Amygdala (tissue), 56 donors: ENCODE measurements at regions not wholly inside any gene's neighbourhood (a gene's known extent, or its start where the extent isn't known, plus 50 kb on each side); places are given as distances from the start of the nearest gene placed in this dataset.
"Not testable (repeated sequence)": the region's sequence is repeated elsewhere in the genome, so short reads cannot be mapped to it uniquely, and the experiment has no call there.

Source experiments
- DNase-seq, 56 donors: peaks; one replicate each; lab custom pipeline; 2025; lab: John Stamatoyannopoulos, UW

DNA sequence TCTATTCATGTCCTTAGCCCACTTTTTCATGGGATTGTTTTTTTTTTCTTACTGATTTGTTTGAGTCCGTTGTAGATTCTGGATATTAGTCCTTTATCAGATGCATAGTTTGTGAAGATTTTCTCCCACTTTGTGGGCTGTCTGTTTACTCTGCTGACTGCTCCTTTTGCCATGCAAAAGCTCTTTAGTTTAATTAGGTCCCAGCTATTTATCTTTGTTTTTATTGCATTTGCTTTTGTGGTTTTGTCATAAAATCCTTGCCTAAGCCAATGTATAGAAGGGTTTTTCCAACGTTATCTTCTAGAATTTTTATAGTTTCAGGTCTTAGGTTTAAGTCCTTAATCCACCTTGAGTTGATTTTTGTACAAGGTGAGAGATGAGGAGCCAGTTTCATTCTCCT is 358.9 kb downstream of the ADAMTS20 start:
- not testable (repeated sequence) for DNase-seq

DNA sequence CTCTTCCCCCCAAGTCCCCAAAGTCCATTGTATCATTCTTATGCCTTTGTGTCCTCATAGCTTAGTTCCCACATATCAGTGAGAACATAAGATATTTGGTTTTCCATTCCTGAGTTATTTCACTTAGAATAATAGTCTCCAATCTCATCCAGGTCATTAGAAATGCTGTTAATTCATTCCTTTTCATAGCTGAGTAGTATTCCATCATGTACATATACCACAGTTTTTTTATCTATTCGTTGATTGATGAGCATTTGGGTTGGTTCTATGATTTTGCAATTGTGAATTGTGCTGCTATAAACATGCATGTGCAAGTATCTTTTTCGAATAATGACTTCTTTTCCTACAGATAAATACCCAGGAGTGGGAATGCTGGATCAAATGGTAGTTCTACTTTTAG is 359.6 kb downstream of the ADAMTS20 start:
- not testable (repeated sequence) for DNase-seq

DNA sequence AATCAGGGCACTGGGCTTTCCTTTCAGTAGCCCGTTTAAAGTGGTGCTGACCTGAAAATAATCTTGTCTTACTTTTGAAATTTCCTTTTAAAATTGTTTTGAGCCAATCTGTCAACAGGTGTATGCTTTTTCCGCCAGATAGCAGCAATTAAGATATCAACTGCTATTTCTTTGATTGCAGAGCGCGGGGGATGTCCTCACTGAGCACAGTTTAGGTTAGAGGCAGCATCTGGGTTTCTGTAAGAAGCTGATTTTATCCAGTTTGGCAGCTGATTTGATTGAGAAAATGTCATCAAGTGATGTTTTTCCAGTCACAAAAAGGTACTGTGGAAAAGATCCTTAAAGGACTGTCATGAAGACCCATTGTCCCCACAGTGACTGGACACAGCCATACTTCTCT is 371.8 kb downstream of the ADAMTS20 start:
- DNase-seq = no peak

DNA sequence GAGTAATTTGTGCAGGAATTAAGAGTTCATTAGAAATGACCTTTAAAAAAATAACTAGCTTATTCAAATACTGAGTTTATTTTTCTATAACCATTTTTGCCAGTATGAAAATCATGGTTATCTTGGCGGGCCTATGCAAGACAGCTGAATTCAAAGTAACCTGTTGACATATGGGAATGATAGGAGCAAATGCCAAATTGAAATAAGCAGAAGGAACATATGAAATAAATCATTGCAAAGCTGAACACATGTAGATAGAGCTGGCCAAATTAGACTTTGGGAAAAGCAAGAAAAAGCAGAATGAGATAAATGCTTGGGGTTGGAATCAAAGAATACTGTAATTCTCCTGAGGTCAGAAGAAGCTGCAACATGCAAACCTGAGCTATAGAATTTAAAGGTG is 372.5 kb downstream of the ADAMTS20 start:
- no peak for DNase-seq

DNA sequence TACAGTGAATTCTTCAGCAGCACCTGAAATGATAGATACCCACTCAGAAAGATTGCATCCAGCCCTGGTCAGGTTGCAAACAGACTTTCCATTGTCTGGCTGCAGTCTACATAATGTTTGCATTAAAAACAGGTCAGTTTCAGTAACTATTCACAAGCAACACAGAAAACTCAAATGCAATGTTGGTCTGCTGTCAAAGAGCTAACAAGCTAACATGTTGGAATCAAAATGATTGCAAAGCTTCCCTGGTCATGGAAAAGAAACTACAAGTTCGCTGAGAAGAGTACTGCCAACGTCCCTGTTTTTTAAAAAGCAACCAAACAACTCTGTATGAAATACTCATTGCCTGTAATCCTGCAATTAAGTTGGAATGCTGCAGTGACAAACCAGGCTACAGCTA is 374.7 kb downstream of the ADAMTS20 start:
- DNase-seq = no peak

DNA sequence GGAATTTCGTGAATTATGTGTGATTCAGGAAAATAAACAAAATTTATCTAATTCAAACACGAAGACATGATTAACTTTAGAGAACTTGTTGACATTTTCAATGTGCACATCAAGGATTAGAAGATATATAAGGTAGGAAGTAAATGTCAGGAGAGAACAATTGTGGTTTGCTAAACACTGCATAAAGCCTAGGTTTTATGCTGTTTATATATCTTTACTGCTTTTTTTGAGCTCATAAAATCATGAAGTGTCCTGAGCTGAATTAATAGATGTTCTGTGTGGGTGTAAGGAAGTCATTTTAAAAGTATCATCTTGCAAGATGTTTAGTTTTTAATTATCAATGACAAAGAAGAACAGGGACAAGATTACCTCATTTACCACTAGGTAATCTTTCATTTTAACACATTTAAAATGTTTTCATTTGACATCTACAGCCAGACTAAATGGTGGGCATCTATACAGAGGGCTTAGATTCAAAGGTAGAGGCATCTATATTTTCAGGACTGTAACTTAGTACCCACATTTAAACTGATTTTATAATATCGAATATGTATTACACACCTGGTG is 382.8 kb downstream of the ADAMTS20 start:
- DNase-seq = no peak

DNA sequence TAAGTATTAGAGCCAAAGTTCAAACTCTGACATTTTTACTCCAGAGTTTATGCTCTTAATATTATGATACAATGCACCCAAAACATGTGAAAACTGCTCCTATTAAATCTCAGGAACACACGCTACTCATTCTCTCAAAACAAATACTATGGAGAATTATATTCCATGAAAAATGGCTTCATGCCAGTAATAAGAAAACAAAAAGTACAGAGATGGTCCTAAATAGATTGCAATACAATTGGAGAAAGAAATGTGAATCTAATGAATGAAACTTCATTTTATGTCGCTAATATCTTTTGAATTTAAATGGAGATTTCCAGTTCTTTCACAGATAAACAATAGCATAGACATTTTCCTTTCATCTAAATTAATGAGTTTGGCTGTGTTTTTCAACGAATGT is 384.3 kb downstream of the ADAMTS20 start:
- no peak for DNase-seq

DNA sequence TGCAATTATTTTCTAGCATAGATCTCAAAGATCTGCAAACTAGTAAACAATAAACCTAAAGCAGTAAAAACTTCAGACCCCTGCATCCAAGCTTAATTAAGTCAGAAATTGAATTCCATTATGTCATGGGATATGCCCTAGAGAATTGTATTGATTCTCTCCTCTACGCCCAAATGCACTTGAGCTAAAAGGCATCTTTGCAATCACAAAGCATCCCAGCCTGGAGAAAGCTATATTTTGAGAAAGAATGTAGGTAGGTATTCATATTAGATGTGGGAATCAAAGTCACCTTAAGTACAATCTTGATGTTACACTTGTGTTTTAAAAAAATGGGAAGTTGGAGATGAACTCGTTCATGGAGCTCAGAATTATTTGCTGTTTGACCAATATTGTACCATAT is 386.7 kb downstream of the ADAMTS20 start:
- DNase-seq = no peak

DNA sequence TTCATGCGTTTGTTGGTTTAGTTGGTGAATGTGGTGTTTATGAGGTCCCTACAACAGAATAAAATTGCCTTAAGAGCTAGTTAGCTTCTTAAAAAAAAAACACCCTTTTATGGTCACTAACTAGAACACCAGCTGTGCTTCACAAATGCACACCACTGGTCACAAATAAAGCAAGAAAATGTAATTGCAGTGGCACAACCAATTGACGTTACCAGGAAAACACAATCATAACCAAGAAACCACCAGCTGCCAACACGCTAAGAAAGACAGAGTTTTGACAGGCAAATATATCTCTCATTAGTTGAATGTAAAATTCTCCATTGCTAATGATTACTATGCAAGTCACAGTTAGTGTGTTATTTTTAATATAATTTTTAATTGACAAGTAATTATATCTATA is 389.9 kb downstream of the ADAMTS20 start:
- DNase-seq = no peak

DNA sequence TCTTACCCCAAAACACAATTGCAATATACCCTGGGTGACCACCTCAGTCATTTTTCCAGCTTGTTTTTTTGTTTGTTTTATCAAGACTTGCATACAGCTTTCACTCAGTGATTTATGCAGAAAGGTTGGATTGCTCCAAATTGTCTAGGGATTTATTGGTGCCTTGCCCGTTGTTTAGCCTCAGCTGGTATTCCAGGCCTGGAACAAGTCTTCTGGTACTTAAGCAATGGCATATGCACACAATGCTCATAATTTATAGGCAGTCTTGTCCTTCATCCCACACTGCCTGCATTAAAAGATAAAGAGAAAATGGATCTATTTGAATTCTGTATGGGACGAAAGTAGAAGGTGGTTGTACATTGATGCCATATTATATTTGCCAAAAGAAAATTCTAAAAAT is 392.5 kb downstream of the ADAMTS20 start:
- DNase-seq = no peak

DNA sequence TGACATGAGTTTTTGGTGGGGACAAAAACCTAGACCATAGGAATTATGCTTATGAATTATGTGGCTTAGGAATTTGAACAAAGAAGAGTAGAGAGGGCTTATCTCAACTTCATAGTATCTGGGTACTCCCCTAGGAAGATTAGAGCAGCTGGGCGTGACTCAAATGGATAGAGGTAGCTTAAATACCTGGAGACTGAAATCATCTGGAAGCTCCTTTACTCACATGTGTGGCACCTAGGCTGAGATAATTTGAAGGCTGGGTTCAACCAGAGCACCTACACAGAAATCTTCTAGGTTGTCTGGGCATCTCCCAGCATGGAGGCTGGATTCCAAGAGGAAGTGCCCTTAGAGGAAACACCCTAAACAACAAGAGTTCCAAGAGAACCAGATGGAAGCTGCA is 393.9 kb downstream of the ADAMTS20 start:
- DNase-seq = no peak

DNA sequence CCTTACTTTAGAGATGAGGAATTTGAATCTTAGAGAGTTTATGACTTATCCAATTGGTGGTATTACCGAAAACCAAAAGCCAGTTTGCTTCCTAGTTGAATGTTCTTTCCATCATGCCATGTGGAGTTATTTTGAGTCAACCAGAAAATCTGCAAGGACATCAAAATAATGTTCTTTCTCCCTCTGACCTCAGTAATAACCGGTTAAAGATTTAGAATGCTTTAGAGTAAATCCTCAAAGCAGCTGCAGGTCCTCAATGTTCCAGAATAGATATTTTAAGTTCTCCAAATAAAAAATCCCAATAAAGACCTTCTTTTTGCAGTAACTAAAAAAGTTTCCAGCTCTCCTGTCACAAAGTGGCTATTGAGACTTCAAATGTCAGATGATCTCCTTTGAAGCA is 396.6 kb downstream of the ADAMTS20 start:
- DNase-seq = no peak

DNA sequence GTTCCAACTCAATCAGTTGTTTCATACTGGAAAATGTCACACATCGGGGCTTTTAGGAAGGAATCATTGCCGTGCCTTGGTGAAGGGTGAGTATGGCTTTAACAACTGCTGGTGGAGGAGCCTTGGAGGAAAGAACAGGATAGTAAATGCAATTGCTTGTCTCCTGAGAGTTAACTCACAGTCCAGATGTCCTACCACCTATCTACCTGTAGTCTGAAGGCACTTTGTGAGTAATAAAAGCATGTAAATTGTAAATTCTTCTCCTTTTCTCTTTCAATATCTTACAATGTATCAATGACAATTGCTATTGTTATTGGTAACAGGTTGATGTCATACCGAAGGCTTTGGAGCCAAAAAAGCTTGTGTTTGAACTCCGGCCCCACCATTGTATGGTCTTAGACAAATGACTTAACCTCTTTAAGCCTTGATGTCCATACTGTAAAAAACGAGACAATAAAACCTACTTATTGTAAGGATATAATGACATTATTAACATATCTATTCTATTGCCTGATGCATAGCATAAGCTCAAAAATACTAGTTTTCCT is 397.4 kb downstream of the ADAMTS20 start:
- DNase-seq = no peak

DNA sequence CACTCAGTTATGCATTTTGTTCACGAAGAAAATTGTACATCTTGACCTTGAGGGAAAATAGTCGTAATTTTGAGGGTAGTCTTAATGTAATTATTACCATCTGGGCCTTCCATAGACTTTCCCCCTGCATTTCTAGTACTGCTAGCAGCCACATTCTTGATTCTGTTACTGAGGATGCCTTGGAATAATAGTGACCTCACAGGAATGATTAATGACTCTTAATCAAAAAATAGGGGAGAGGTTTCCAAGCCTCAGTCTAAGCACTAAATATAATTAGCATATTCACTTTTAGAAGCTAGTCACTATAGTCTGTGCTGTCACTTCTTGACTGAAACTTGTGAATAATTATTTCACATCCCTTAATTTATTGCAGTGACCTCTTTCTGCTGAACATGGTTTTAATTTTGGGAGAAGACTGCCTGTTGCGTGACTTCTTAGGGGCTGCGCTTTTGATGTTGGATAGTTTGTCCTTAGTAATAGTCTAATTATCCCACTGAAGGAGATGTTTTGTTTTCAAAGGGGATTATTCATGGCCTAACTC is 400.5 kb downstream of the ADAMTS20 start:
- no peak for DNase-seq

DNA sequence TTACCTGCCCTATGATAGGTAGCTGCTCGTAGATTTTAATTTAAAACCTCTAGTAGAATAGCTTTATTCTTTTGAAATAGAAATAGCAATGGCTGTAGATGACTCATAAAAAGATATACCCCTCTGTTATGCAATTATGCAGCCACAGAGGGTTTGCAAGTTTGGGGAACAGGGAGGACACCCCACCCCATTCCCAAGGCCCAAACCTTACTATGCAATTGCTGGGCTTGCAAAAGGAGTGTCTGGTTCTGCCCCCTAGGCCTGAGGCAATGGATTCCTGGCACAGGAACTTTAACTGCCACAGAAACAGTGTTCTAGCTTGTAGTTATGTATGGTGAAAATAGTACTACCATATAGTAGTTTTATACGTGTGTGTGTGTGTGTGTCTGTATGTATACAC is 403.3 kb downstream of the ADAMTS20 start:
- no peak for DNase-seq

DNA sequence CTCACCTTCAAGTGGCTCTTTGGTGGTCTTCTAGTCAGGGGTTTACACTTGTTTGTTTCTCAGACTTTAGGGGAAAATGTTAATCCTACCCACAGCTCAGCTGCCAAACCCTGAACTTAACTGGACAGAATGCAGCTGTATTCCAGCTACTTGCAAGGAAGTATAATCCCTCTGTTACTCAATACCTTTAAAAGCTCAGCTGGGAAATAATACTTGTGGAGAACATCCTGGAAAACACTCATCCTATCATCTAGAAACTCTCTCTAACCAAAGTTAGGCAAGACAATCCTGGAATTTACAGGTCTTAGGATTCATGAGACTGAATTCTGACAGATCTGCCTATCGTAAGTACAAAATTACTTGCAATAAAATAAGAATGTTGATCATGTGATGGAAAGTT is 404.1 kb downstream of the ADAMTS20 start:
- DNase-seq = no peak

DNA sequence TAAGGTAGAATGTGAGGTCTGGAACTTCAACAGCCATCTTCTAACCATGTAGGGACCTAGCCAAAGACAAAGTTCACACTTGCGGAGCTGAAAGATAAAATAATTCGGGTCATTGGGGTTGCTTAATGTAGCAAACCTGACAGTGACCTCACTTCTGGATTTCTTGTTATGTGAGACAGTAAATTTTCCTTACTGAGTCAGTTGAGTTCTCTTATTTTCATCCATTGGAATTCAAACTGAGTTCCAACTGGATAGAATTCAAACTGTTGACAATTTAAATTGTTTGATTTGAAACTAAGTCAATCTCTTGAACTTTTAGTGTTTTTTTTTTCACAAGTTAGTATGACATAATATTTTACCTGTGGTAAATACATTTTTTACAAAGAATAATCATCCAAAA is 406.5 kb downstream of the ADAMTS20 start:
- no peak for DNase-seq

DNA sequence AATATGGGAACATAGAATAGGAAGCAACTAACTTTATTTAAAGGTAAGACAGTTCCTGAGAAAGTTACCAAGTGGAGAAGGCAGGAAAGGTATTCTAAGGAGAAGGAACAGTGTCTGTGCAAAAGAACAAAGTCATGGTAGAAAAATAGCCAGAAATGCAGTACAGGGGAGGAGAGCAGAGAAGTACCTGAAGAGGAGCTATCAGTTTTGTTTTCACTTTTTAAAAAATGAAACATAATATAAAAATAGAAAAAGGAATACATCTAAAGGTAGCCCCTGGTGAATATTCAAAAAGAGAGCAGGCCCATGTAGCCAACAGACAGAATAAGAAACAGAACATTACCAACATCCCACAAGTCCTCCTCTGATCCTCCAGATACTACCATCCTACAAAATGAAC is 408.7 kb downstream of the ADAMTS20 start:
- no peak for DNase-seq

DNA sequence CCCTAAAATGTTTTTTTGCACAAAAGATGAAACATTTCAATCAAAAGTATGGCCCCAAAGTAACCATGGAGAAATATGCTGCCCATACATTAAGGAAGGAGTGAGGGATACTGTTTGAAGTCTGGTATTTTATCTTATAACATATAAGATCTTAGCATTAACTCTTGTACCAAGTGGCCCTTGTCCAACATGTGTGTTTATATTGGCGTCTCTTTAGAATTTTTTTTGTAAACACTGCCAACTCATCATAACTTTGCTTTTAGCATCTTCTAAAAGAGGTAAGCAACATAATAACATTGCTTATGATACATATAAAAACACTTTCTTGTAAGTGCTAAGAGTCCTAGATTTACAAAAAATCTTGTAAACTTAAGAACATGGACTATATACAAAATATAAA is 419.7 kb downstream of the ADAMTS20 start:
- no peak for DNase-seq

DNA sequence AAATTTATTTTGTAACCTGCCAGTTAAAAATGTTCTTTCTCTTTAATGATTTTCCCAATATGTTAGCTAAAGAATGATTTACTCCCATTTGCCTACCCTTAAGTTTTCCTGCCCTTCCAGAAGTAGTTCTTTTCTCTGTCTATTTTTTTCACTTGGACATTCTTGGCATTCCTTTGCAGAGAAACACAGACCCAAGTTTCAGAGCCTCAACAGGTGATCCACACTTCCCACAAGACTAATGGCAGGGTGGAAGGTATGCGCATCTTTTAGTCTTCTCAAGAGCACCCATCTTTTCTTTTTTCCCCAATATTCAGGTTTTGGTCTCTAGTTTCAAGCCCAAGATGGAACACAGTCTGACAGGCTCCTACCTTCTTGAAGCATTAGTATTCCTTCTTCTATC is 420.7 kb downstream of the ADAMTS20 start:
- DNase-seq = no peak

DNA sequence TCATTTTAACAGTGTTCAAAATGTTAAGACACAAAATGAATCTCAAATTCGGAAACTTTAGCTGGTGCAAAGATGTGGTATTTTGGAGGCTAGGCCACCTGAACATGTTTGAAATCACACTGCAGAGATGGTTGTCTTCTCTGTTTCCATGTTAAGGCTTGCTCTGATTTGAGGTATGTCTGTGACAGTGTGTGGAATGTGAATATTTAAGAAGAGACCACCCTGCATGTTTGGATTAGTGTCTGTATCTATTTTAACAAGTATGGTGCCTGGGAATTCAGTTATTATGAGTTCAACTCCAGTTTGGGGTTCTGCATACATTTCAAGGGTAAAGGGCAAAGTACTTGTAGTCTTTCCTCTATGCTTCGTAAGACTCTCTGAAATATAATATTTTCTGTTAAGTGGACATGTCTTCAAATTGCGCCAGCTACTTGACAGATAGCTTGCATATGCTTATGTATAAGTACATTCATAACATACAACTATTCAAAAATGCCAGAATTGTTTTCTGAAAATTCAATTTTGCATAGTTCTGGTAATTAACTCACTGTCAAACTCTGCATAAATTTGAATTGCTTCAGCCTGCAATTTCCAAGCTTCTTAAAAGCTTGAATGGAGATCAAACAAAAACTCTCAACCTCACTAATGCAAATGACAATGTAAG is 424.0 kb downstream of the ADAMTS20 start:
- no peak for DNase-seq

DNA sequence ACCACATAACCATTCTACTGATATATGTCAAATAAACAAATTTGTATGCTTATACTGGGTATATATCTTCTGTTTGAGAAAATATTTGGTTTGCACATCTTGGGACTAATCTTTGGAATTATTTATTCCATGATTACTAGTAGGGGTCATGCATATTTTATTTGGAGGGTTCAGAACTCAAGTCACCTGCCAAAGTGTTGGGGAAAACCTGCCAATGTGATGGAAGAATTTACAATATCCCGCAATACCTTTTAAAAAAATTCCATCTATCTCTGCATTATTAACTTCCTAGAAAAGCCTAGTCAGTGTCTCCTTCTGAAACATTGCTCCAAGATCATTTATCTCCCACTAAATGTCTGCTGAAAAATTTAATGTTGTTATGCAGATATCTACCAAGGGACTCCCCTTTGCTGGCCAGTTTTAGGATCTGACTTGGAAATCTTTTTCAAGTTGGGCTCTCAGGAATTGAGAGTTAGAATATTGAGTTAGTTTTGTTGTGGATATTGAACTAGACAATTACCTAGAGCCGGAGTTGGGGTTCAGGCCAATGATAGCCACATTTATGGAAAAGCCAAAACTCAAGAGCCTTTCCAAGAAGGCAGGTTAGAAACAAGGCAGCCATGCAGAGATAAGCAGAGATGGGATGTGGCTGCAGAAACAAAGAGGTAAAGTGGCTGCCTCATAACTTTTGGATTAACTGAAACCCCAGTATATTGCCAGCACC is 425.2 kb downstream of the ADAMTS20 start:
- no peak for DNase-seq
